Stomach (tissue), 4 donors: ENCODE measurements at regions not wholly inside any gene's neighbourhood (a gene's known extent, or its start where the extent isn't known, plus 50 kb on each side); places are given as distances from the start of the nearest gene placed in this dataset.

ENCODE experiments used
- POLR2A ChIP-seq, 4 donors: fragments of 450-650 bp; IDR thresholded peaks; one replicate each; pipeline ENCODE4 v1.6.1; 2016; ENCODE audit warnings: antibody characterized with exemption in 4 of 4, control low read depth in 2 of 4, mild to moderate bottlenecking in 1 of 4, moderate library complexity in 1 of 4
- POLR2AphosphoS5 ChIP-seq, 3 donors: sonication (generic); formaldehyde crosslinking; IDR thresholded peaks; one replicate each; pipeline ENCODE4 v1.6.1; 2016; ENCODE audit warnings: antibody characterized with exemption in 3 of 3

DNA sequence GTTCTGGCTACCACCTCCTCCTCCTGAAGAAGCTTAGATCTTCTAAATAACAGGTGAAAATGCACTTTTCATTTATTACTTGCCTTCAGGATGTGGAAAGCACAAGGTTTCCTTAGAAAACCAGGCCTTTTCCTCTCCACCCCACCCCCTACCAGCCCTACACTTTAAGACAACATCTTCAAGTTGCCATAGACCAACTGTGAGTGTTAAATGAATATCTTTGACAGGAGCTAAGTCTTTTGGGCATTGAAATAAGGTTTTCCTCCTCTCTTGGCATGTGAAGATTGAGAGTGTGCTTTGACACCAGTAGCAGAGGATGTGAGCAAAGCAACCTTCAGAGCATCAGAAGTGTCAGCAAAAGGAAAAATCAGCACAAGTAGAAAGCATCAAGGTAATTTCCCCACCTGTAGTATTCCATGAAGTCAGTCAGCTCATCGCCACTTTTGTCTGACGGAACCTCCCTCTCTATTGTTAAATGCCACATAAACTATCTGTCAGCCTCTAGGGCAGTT lies 532.3 kb upstream of the MMS22L start:
- TF ChIP-seq POLR2AphosphoS5 (IDR thresholded peaks at IDR 0.05) (no peak), POLR2A (IDR thresholded peaks at IDR 0.05) (no peak)
